ENCODE measurements at regions not wholly inside any gene's neighbourhood (a gene's known extent, or its start where the extent isn't known, plus 50 kb on each side); places are given as distances from the start of the nearest gene placed in this dataset.
A peak's percentile ranks its signal among the peaks of the same experiment; 100 is the strongest.

- Mint-ChIP-seq H3K4me3 (no peak overlapping the region), H3K27ac (no peak overlapping the region), H3K36me3 (no peaks in the 10 kb centered on the region), H3K27me3 (no peaks in the 10 kb centered on the region), H3K4me1 (peaks cover 0 to 13% (median 8%) of the 10 kb centered on the region in 3 donors), H3K9me3 (peaks cover 0 to 9% (median 2%) of the 10 kb centered on the region in 7 donors)
- ATAC-seq (ENCODE audit: low read depth in 2 of 2) (no peak), DNase-seq (no peak)
Measured at GRCh38 chrX:113699939-113700338, 859.3 kb upstream of the AMOT start.

GRCh38 chrX:113675278-113675677 is 834.6 kb upstream of the AMOT start:
- Mint-ChIP-seq H3K4me1 (no peaks in the 10 kb centered on the region), H3K9me3 (no peaks in the 10 kb centered on the region), H3K36me3 (no peaks in the 10 kb centered on the region), H3K4me3 (no peak overlapping the region), H3K27me3 (no peaks in the 10 kb centered on the region), H3K27ac (no peak overlapping the region)
- DNase-seq (no peak), ATAC-seq (ENCODE audit: low read depth in 2 of 2) (no peak)

GRCh38 chrX:113651306-113651705 is 810.7 kb upstream of the AMOT start:
- DNase-seq = no peak
- no peak for ATAC-seq (ENCODE audit: low read depth in 2 of 2)
- Mint-ChIP-seq H3K27ac (no peak overlapping the region), H3K4me3 (no peak overlapping the region), H3K4me1 (no peaks in the 10 kb centered on the region), H3K9me3 (peaks cover 0 to 3% (median 0%) of the 10 kb centered on the region in 7 donors), H3K36me3 (no peaks in the 10 kb centered on the region), H3K27me3 (no peaks in the 10 kb centered on the region)

GRCh38 chrX:113644426-113644825 is 803.8 kb upstream of the AMOT start:
- no peak overlapping the region for H3K4me3 Mint-ChIP-seq
- H3K27ac Mint-ChIP-seq = no peak overlapping the region
- no peak for ATAC-seq (ENCODE audit: low read depth in 2 of 2)
- H3K9me3 Mint-ChIP-seq = peaks cover 0 to 17% (median 3%) of the 10 kb centered on the region in 7 donors
- no peaks in the 10 kb centered on the region for H3K4me1 Mint-ChIP-seq
- no peaks in the 10 kb centered on the region for H3K36me3 Mint-ChIP-seq
- no peaks in the 10 kb centered on the region for H3K27me3 Mint-ChIP-seq
- no peak for DNase-seq

- Mint-ChIP-seq H3K27me3 (no peaks in the 10 kb centered on the region), H3K36me3 (no peaks in the 10 kb centered on the region), H3K4me1 (no peaks in the 10 kb centered on the region), H3K9me3 (peaks cover 0 to 6% (median 0%) of the 10 kb centered on the region in 7 donors), H3K27ac (peak overlapping the region in 1 of 6 donors; percentile 2), H3K4me3 (peak overlapping the region in 1 of 8 donors; percentile 37)
- no peak for ATAC-seq (ENCODE audit: low read depth in 2 of 2)
- DNase-seq = no peak
Measured at GRCh38 chrX:113634565-113634964, 793.9 kb upstream of the AMOT start.

GRCh38 chrX:113629326-113629725 is 788.7 kb upstream of the AMOT start:
- H3K4me3 Mint-ChIP-seq = no peak overlapping the region
- ATAC-seq (ENCODE audit: low read depth in 2 of 2) (no peak), DNase-seq (no peak)
- H3K27me3 Mint-ChIP-seq = no peaks in the 10 kb centered on the region
- no peaks in the 10 kb centered on the region for H3K4me1 Mint-ChIP-seq
- H3K9me3 Mint-ChIP-seq = peaks cover 0 to 8% (median 1%) of the 10 kb centered on the region in 7 donors
- no peak overlapping the region for H3K27ac Mint-ChIP-seq
- H3K36me3 Mint-ChIP-seq = no peaks in the 10 kb centered on the region

GRCh38 chrX:113594123-113594841 is 753.7 kb upstream of the AMOT start:
- H3K9me3 Mint-ChIP-seq = peaks cover 0 to 14% (median 6%) of the 10 kb centered on the region in 7 donors

GRCh38 chrX:113586281-113586898 is 745.8 kb upstream of the AMOT start:
- ATAC-seq (ENCODE audit: low read depth in 2 of 2) = no peak
- peaks cover 1 to 16% (median 9%) of the 10 kb centered on the region in 7 donors for H3K9me3 Mint-ChIP-seq
- H3K27me3 Mint-ChIP-seq = no peaks in the 10 kb centered on the region
- H3K4me1 Mint-ChIP-seq = peaks cover 0 to 2% (median 0%) of the 10 kb centered on the region in 3 donors
- DNase-seq = no peak
- no peaks in the 10 kb centered on the region for H3K36me3 Mint-ChIP-seq
- H3K27ac Mint-ChIP-seq = no peak overlapping the region
- no peak overlapping the region for H3K4me3 Mint-ChIP-seq

More at GRCh38 chrX:113594123-113594841, 753.7 kb upstream of the AMOT start:
- DNase-seq (no peak), ATAC-seq (ENCODE audit: low read depth in 2 of 2) (no peak)
- H3K27me3 Mint-ChIP-seq = no peaks in the 10 kb centered on the region
- peaks cover 0 to 5% (median 0%) of the 10 kb centered on the region in 3 donors for H3K4me1 Mint-ChIP-seq
- no peak overlapping the region for H3K4me3 Mint-ChIP-seq
- no peak overlapping the region for H3K27ac Mint-ChIP-seq
- peaks cover 6 to 11% of the 10 kb centered on the region in 2 donors for H3K36me3 Mint-ChIP-seq

- Mint-ChIP-seq H3K4me1 (no peaks in the 10 kb centered on the region), H3K27me3 (no peaks in the 10 kb centered on the region), H3K9me3 (peaks cover 3 to 29% (median 15%) of the 10 kb centered on the region in 7 donors), H3K4me3 (no peak overlapping the region), H3K36me3 (no peaks in the 10 kb centered on the region), H3K27ac (no peak overlapping the region)
- ATAC-seq (ENCODE audit: low read depth in 2 of 2) = no peak
- DNase-seq = no peak
Measured at GRCh38 chrX:113580486-113580885, 739.9 kb upstream of the AMOT start.

- Mint-ChIP-seq H3K27me3 (no peaks in the 10 kb centered on the region), H3K4me3 (no peak overlapping the region), H3K27ac (no peak overlapping the region), H3K9me3 (peaks cover 0 to 4% (median 0%) of the 10 kb centered on the region in 7 donors), H3K36me3 (no peaks in the 10 kb centered on the region), H3K4me1 (peaks cover 0 to 6% (median 0%) of the 10 kb centered on the region in 3 donors)
- ATAC-seq (ENCODE audit: low read depth in 2 of 2) (no peak), DNase-seq (no peak)
Measured at GRCh38 chrX:113558576-113558975, 717.9 kb upstream of the AMOT start.

GRCh38 chrX:113551919-113552318 is 711.3 kb upstream of the AMOT start:
- DNase-seq = no peak
- no peak overlapping the region for H3K4me3 Mint-ChIP-seq
- no peak for ATAC-seq (ENCODE audit: low read depth in 2 of 2)
- H3K27me3 Mint-ChIP-seq = no peaks in the 10 kb centered on the region
- H3K36me3 Mint-ChIP-seq = no peaks in the 10 kb centered on the region
- no peak overlapping the region for H3K27ac Mint-ChIP-seq
- H3K9me3 Mint-ChIP-seq = peaks cover 0 to 9% (median 0%) of the 10 kb centered on the region in 7 donors
- H3K4me1 Mint-ChIP-seq = no peaks in the 10 kb centered on the region

- H3K4me1 Mint-ChIP-seq = no peaks in the 10 kb centered on the region
- no peak for ATAC-seq (ENCODE audit: low read depth in 2 of 2)
- H3K27me3 Mint-ChIP-seq = no peaks in the 10 kb centered on the region
- no peaks in the 10 kb centered on the region for H3K36me3 Mint-ChIP-seq
- peaks cover 0 to 14% (median 0%) of the 10 kb centered on the region in 7 donors for H3K9me3 Mint-ChIP-seq
- DNase-seq = no peak
- H3K4me3 Mint-ChIP-seq = no peak overlapping the region
- H3K27ac Mint-ChIP-seq = no peak overlapping the region
Measured at GRCh38 chrX:113548308-113549015, 707.8 kb upstream of the AMOT start.

- no peak for ATAC-seq (ENCODE audit: low read depth in 2 of 2)
- Mint-ChIP-seq H3K36me3 (no peaks in the 10 kb centered on the region), H3K4me3 (no peak overlapping the region), H3K27ac (no peak overlapping the region), H3K9me3 (peaks cover 0 to 14% (median 0%) of the 10 kb centered on the region in 7 donors), H3K4me1 (no peaks in the 10 kb centered on the region), H3K27me3 (no peaks in the 10 kb centered on the region)
- no peak for DNase-seq
Measured at GRCh38 chrX:113545040-113545439, 704.4 kb upstream of the AMOT start.
